Sigmoid colon (tissue), 6 donors: ENCODE measurements at regions not wholly inside any gene's neighbourhood (a gene's known extent, or its start where the extent isn't known, plus 50 kb on each side); places are given as distances from the start of the nearest gene placed in this dataset.

Experiments used
- DNase-seq: peaks from one replicate; pipeline ENCODE4 v3.0.0-alpha.2; 2019
- H3K27ac ChIP-seq, 4 donors: fragments of 200-600 bp; sonication (generic); one replicate each; pipeline ENCODE4 v1.5.1; 2016 to 2019; ENCODE audit warnings: mild to moderate bottlenecking in 1 of 4
- H3K27me3 ChIP-seq, 3 donors: fragments of 200-600 bp; sonication (generic); one replicate each; pipeline ENCODE4 v1.5.1; 2019; ENCODE audit warnings: mild to moderate bottlenecking in 1 of 3
- H3K36me3 ChIP-seq, 4 donors: fragments of 200-600 bp; sonication (generic); one replicate each; pipeline ENCODE4 v1.5.1; 2016 to 2019
- H3K4me1 ChIP-seq, 4 donors: fragments of 200-600 bp; sonication (generic); one replicate each; pipeline ENCODE4 v1.5.1; 2017 to 2019
- H3K4me3 ChIP-seq, 4 donors: fragments of 200-600 bp; sonication (generic); one replicate each; pipeline ENCODE4 v1.5.1; 2017 to 2019; ENCODE audit warnings: mild to moderate bottlenecking in 2 of 4, moderate library complexity in 1 of 4
- H3K9me3 ChIP-seq, 4 donors: fragments of 200-600 bp in 3 of 4; sonication (generic) in 3 of 4; one replicate each; pipeline versions ENCODE4 v1.5.1 to v1.6.1; 2013 to 2019
- EP300 ChIP-seq, 4 donors: sonication (generic); formaldehyde crosslinking; IDR thresholded peaks; one replicate each; pipeline ENCODE4 v1.6.1; 2017; ENCODE audit warnings: antibody characterized with exemption in 4 of 4
- POLR2A ChIP-seq, 2 donors: fragments of 450-650 bp; IDR thresholded peaks; one replicate each; pipeline ENCODE4 v1.6.1; 2016; ENCODE audit warnings: antibody characterized with exemption in 2 of 2, mild to moderate bottlenecking in 2 of 2, moderate library complexity in 2 of 2
- POLR2AphosphoS5 ChIP-seq, 4 donors: sonication (generic); formaldehyde crosslinking; IDR thresholded peaks; one replicate each; pipeline ENCODE4 v1.6.1; 2017; ENCODE audit warnings: antibody characterized with exemption in 4 of 4
- WGBS, 2 donors: extraction: QIAGEN DNeasy Blood & Tissue Kit; methylation state at CpG; one replicate each; pipeline ENCODE4 v1.1.7; 2013; 5-methylcytosine and 5-hydroxymethylcytosine counted together
- intact Hi-C: fragments of 100-400 bp; cut with DNase I; formaldehyde crosslinking; loops from one replicate; pipeline ENCODE4 v1.15.1; 2023
- TF ChIP-seq, protein P1 (sequence below), 4 experiments: fragments of 450-650 bp in 3 of 4; fragments of 200-600 bp in 1 of 4; IDR thresholded peaks; one replicate each; pipeline ENCODE4 v1.5.1; 2016 to 2019; ENCODE audit warnings: antibody characterized with exemption in 4 of 4, mild to moderate bottlenecking in 3 of 4, moderate library complexity in 2 of 4
- donor health status: healthy with polysubstance abuse.
- donor health status: healthy.

DNA sequence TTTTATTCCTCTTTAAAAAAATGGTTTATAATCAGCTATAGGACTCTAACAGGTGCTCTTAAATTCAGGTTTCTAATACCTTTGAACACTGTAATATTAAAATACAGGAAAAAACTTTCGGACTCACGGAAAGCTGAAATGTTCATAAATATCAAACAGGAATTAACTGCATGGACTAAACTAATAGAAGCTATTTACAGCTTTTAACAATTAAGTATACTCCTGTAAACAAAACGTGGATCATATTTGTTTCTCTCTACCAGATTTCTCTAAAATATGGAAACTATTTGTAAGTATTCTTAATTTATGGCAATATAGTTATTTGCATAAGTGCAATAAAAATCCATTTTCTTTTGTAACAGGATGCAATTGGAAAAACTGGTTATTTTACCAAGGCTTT, 108.9 kb upstream of the RESF1 start:
- Histone ChIP-seq H3K4me1 (no peaks in the 10 kb centered on the region), H3K27ac (no peak overlapping the region), H3K4me3 (no peak overlapping the region), H3K36me3 (no peaks in the 10 kb centered on the region), H3K27me3 (no peaks in the 10 kb centered on the region), H3K9me3 (peaks cover 0 to 11% (median 0%) of the 10 kb centered on the region in 4 donors)
- intact Hi-C loops, result no loop called here
- no peak for DNase-seq
- no peak for TF ChIP-seq POLR2AphosphoS5 (IDR thresholded peaks at IDR 0.05)
- TF ChIP-seq, protein P1, sequence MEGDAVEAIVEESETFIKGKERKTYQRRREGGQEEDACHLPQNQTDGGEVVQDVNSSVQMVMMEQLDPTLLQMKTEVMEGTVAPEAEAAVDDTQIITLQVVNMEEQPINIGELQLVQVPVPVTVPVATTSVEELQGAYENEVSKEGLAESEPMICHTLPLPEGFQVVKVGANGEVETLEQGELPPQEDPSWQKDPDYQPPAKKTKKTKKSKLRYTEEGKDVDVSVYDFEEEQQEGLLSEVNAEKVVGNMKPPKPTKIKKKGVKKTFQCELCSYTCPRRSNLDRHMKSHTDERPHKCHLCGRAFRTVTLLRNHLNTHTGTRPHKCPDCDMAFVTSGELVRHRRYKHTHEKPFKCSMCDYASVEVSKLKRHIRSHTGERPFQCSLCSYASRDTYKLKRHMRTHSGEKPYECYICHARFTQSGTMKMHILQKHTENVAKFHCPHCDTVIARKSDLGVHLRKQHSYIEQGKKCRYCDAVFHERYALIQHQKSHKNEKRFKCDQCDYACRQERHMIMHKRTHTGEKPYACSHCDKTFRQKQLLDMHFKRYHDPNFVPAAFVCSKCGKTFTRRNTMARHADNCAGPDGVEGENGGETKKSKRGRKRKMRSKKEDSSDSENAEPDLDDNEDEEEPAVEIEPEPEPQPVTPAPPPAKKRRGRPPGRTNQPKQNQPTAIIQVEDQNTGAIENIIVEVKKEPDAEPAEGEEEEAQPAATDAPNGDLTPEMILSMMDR (IDR thresholded peaks at IDR 0.05), result no peak
- no peak for TF ChIP-seq POLR2A (IDR thresholded peaks at IDR 0.05)
- no peak for TF ChIP-seq EP300 (IDR thresholded peaks at IDR 0.05)
- 63 to 73% methylated on average over 3 of the region's 3 CpGs for WGBS, 2 donors

DNA sequence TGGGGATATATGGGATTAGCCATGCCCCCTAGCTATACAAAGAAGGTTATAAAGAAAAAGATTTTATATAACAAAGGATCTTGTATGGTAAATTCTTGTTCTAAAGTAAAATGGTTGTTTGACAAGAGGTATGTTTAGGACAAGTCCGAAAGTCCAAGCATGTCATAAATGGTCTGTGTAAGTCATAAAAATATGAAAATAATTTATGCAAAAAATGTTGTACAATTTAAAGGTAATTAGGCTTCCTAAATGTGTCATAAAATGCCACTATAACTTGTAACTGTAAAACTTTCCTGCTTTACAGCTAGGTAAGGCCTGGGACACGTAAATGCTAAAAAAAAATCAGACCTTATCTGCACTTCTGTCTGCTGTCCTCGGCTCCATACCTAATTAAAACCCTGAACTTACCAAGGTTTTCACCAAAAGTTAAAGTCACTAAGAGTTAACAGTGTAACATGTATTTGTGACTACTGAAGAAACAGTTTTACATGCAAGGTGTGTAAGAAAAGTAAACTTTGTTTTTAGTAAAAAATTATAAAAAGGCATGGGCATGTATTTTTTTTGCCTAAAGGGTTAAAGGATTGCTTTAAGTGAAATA, 110.0 kb upstream of the RESF1 start:
- TF ChIP-seq POLR2AphosphoS5 (IDR thresholded peaks at IDR 0.05), result no peak
- no peak for TF ChIP-seq POLR2A (IDR thresholded peaks at IDR 0.05)
- TF ChIP-seq EP300 (IDR thresholded peaks at IDR 0.05), result no peak
- TF ChIP-seq, protein P1 (IDR thresholded peaks at IDR 0.05), result no peak
- Histone ChIP-seq H3K27me3 (no peaks in the 10 kb centered on the region), H3K4me1 (no peaks in the 10 kb centered on the region), H3K36me3 (no peaks in the 10 kb centered on the region), H3K27ac (no peak overlapping the region), H3K4me3 (no peak overlapping the region), H3K9me3 (peaks cover 0 to 11% (median 0%) of the 10 kb centered on the region in 4 donors)
- intact Hi-C loops, result no loop called here
- DNase-seq, result no peak
- 45 to 72% methylated on average over 3 of the region's 3 CpGs for WGBS, 2 donors

DNA sequence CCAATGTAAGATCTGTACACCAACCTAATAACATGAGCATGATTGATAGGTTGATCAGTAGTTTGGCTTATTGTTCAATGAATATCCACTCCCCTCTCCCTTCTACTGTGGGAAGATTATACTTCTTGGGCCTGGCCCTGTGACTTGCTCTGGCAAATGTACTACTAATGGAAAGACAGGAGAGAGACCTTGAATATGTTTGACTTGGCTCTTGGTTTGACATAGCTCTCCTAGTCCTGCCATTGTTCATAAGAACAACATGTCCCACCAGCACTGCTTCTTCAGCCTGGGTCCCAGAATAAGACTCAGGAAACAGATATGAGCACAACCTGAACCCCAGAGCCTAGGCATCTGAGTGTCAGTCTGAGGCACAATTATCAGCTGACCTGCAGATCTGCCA, 112.8 kb upstream of the RESF1 start:
- H3K9me3 ChIP-seq, result peaks cover 0 to 17% (median 0%) of the 10 kb centered on the region in 4 donors
- H3K27me3 ChIP-seq, result no peaks in the 10 kb centered on the region
- no peak overlapping the region for H3K4me3 ChIP-seq
- intact Hi-C loops, result no loop called here
- H3K27ac ChIP-seq, result no peak overlapping the region
- no peaks in the 10 kb centered on the region for H3K4me1 ChIP-seq
- DNase-seq, result no peak
- H3K36me3 ChIP-seq, result no peaks in the 10 kb centered on the region
- TF ChIP-seq, protein P1 (IDR thresholded peaks at IDR 0.05), result no peak
- TF ChIP-seq POLR2A (IDR thresholded peaks at IDR 0.05) (no peak), EP300 (IDR thresholded peaks at IDR 0.05) (no peak), POLR2AphosphoS5 (IDR thresholded peaks at IDR 0.05) (no peak)

DNA sequence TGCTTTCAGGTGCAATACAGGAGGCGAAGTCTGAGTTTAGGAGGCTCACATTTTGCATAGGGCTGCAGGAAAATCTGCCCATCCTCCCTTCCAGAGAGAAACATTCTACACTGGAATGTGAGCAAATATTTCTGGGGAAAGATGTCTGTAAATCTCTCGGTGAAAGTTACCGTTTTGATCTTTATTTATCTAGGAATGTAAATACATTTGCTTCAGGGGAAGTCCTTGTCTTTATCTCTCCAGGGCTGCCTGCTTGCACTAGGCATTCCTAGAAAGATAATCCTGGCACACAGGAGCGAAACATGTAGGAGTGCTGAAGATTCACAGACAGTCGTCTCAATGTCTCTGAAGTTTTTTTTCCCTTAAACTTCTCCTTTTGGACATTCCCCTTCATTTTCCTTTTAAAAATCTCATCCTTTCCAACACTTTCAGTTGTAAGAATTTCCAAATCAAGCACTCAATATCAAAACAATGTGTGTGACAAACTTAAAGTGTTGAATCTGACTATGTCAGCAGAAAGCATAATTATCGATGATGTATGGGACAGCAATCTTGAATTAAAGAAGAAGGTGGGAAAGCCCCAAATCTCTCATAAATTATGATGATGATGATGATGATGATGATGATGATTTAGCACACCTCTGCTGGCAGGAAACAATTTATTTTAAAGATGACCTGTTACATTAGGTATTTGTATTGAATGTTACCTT, 113.4 kb upstream of the RESF1 start:
- H3K27me3 ChIP-seq, result no peaks in the 10 kb centered on the region
- peaks cover 0 to 17% (median 0%) of the 10 kb centered on the region in 4 donors for H3K9me3 ChIP-seq
- TF ChIP-seq POLR2A (IDR thresholded peaks at IDR 0.05), result no peak
- TF ChIP-seq EP300 (IDR thresholded peaks at IDR 0.05), result no peak
- TF ChIP-seq, protein P1 (IDR thresholded peaks at IDR 0.05), result no peak
- TF ChIP-seq POLR2AphosphoS5 (IDR thresholded peaks at IDR 0.05), result no peak
- H3K27ac ChIP-seq, result no peak overlapping the region
- H3K4me1 ChIP-seq, result no peaks in the 10 kb centered on the region
- 66 to 72% methylated on average over 6 of the region's 6 CpGs for WGBS, 2 donors
- DNase-seq, result no peak
- H3K36me3 ChIP-seq, result no peaks in the 10 kb centered on the region
- H3K4me3 ChIP-seq, result no peak overlapping the region
- intact Hi-C loops, result no loop called here
